ENCODE measurements at regions not wholly inside any gene's neighbourhood (a gene's known extent, or its start where the extent isn't known, plus 50 kb on each side); places are given as distances from the start of the nearest gene placed in this dataset.

GRCh38 chrX:6374556-6374955 is 145.9 kb upstream of the NLGN4X start:
- in situ Hi-C loops (cut with HindIII; ENCODE audit: low pct_unique_long_range_greater_than_20kb, low sequenced_read_pairs), result no loop called here

GRCh38 chrX:6372981-6373380 is 144.3 kb upstream of the NLGN4X start:
- in situ Hi-C loops (cut with HindIII; ENCODE audit: low pct_unique_long_range_greater_than_20kb, low sequenced_read_pairs), result no loop called here
- DNase-seq (ENCODE audit: low read depth, low spot score), result no peak

More at GRCh38 chrX:6374556-6374955, 145.9 kb upstream of the NLGN4X start:
- DNase-seq (ENCODE audit: low read depth, low spot score), result no peak

- in situ Hi-C loops (cut with HindIII; ENCODE audit: low pct_unique_long_range_greater_than_20kb, low sequenced_read_pairs), result no loop called here
- DNase-seq (ENCODE audit: low read depth, low spot score), result no peak
Measured at GRCh38 chrX:6371353-6371752, 142.7 kb upstream of the NLGN4X start.

GRCh38 chrX:6363188-6363587 is 134.5 kb upstream of the NLGN4X start:
- in situ Hi-C loops (cut with HindIII; ENCODE audit: low pct_unique_long_range_greater_than_20kb, low sequenced_read_pairs), result no loop called here
- peak; percentile 6 for DNase-seq (ENCODE audit: low read depth, low spot score)

GRCh38 chrX:6325437-6325836 is 96.8 kb upstream of the NLGN4X start:
- in situ Hi-C loops (cut with HindIII; ENCODE audit: low pct_unique_long_range_greater_than_20kb, low sequenced_read_pairs), result no loop called here
- no peak for DNase-seq (ENCODE audit: low read depth, low spot score)

- in situ Hi-C loops (cut with HindIII; ENCODE audit: low pct_unique_long_range_greater_than_20kb, low sequenced_read_pairs), result no loop called here
- DNase-seq (ENCODE audit: low read depth, low spot score), result no peak
Measured at GRCh38 chrX:6313356-6313755, 84.7 kb upstream of the NLGN4X start.

- no peak for DNase-seq (ENCODE audit: low read depth, low spot score)
- in situ Hi-C loops (cut with HindIII; ENCODE audit: low pct_unique_long_range_greater_than_20kb, low sequenced_read_pairs), result no loop called here
Measured at GRCh38 chrX:6311540-6311939, 82.9 kb upstream of the NLGN4X start.

GRCh38 chrX:6307156-6307555 is 78.5 kb upstream of the NLGN4X start:
- in situ Hi-C loops (cut with HindIII; ENCODE audit: low pct_unique_long_range_greater_than_20kb, low sequenced_read_pairs), result no loop called here
- no peak for DNase-seq (ENCODE audit: low read depth, low spot score)

GRCh38 chrX:6299724-6300123 is 71.1 kb upstream of the NLGN4X start:
- DNase-seq (ENCODE audit: low read depth, low spot score), result no peak
- in situ Hi-C loops (cut with HindIII; ENCODE audit: low pct_unique_long_range_greater_than_20kb, low sequenced_read_pairs), result no loop called here

- no peak for DNase-seq (ENCODE audit: low read depth, low spot score)
- in situ Hi-C loops (cut with HindIII; ENCODE audit: low pct_unique_long_range_greater_than_20kb, low sequenced_read_pairs), result no loop called here
Measured at GRCh38 chrX:6293716-6294115, 65.0 kb upstream of the NLGN4X start.

GRCh38 chrX:6292599-6292998 is 63.9 kb upstream of the NLGN4X start:
- in situ Hi-C loops (cut with HindIII; ENCODE audit: low pct_unique_long_range_greater_than_20kb, low sequenced_read_pairs), result no loop called here
- no peak for DNase-seq (ENCODE audit: low read depth, low spot score)

- in situ Hi-C loops (cut with HindIII; ENCODE audit: low pct_unique_long_range_greater_than_20kb, low sequenced_read_pairs), result no loop called here
- DNase-seq (ENCODE audit: low read depth, low spot score), result no peak
Measured at GRCh38 chrX:6291444-6291843, 62.8 kb upstream of the NLGN4X start.

- no peak for DNase-seq (ENCODE audit: low read depth, low spot score)
- in situ Hi-C loops (cut with HindIII; ENCODE audit: low pct_unique_long_range_greater_than_20kb, low sequenced_read_pairs), result no loop called here
Measured at GRCh38 chrX:6283826-6284225, 55.2 kb upstream of the NLGN4X start.

- in situ Hi-C loops (cut with HindIII; ENCODE audit: low pct_unique_long_range_greater_than_20kb, low sequenced_read_pairs), result no loop called here
- DNase-seq (ENCODE audit: low read depth, low spot score), result no peak
Measured at GRCh38 chrX:6279277-6279909, 50.7 kb upstream of the NLGN4X start.

Small RNAs in the stretch of these regions (small RNA-seq; reads per million reads assigned to genes)
- gene MIR4770, result 0 reads per million in 2 experiments

Measured in SK-MEL-5 (cell line).